ENCODE measurements at regions not wholly inside any gene's neighbourhood (a gene's known extent, or its start where the extent isn't known, plus 50 kb on each side); places are given as distances from the start of the nearest gene placed in this dataset.

GRCh38 chr10:71033396-71033980, 145.1 kb upstream of the PCBD1 start:
- no peak for TF ChIP-seq CTCF (IDR thresholded peaks at IDR 0.05)
- no peak for TF ChIP-seq REST (IDR thresholded peaks at IDR 0.05; ENCODE audit: insufficient read depth in 1 of 2, low read depth in 2 of 2, low read length in 1 of 2)
- no peak for TF ChIP-seq SIN3A (IDR thresholded peaks at IDR 0.05; ENCODE audit: borderline replicate concordance, insufficient read depth, low read depth, low read length)
- TF ChIP-seq TCF7L2 (IDR thresholded peaks at IDR 0.05; ENCODE audit: low read depth, low read length), result no peak
- no peak for TF ChIP-seq POLR2AphosphoS5 (IDR thresholded peaks at IDR 0.05; ENCODE audit: low read depth, low read length)
- no peak for DNase-seq (ENCODE audit: low read depth, low spot score)

GRCh38 chr10:71035511-71036296, 147.3 kb upstream of the PCBD1 start:
- DNase-seq (ENCODE audit: low read depth, low spot score) (no peak), ATAC-seq (no peak)
- Histone ChIP-seq H3K9me3 (ENCODE audit: control insufficient read depth, insufficient read depth, low read depth, low read length) (no peaks in the 10 kb centered on the region), H3K4me1 (ENCODE audit: control insufficient read depth, insufficient read depth, low read length) (no peaks in the 10 kb centered on the region), H3K27me3 (ENCODE audit: control insufficient read depth, insufficient read depth, low read length) (peaks cover 3% of the 10 kb centered on the region; the same call in 1 of the 2 replicates), H3K27ac (ENCODE audit: low read length) (no peak overlapping the region), H3K36me3 (ENCODE audit: control insufficient read depth, insufficient read depth, low read length) (no peaks in the 10 kb centered on the region), H3K4me3 (ENCODE audit: low read depth in 2 of 2, low read length in 2 of 2) (no peak overlapping the region)
- no TSS peak for BruUV-seq (replicated peaks)
- POLR2A ChIA-PET, result no interaction called here
- intact Hi-C loops (cut with micrococcal nuclease; ENCODE audit: unreplicated experiment) (no loop called here), in situ Hi-C loops (cut with HindIII; ENCODE audit: low pct_unique_long_range_greater_than_20kb, low sequenced_read_pairs) (no loop called here)
- CTCF ChIA-PET, result no interaction called here
- TF ChIP-seq CTCF (IDR thresholded peaks at IDR 0.05) (no peak), TCF7L2 (IDR thresholded peaks at IDR 0.05; ENCODE audit: low read depth, low read length) (no peak), SIN3A (IDR thresholded peaks at IDR 0.05; ENCODE audit: borderline replicate concordance, insufficient read depth, low read depth, low read length) (no peak), POLR2AphosphoS5 (IDR thresholded peaks at IDR 0.05; ENCODE audit: low read depth, low read length) (no peak), REST (IDR thresholded peaks at IDR 0.05; ENCODE audit: insufficient read depth in 1 of 2, low read depth in 2 of 2, low read length in 1 of 2) (no peak)

More at GRCh38 chr10:71033396-71033980, 145.1 kb upstream of the PCBD1 start:
- intact Hi-C loops (cut with micrococcal nuclease; ENCODE audit: unreplicated experiment) (no loop called here), in situ Hi-C loops (cut with HindIII; ENCODE audit: low pct_unique_long_range_greater_than_20kb, low sequenced_read_pairs) (no loop called here)
- BruUV-seq (replicated peaks), result no TSS peak
- Histone ChIP-seq H3K9me3 (ENCODE audit: control insufficient read depth, insufficient read depth, low read depth, low read length) (no peaks in the 10 kb centered on the region), H3K36me3 (ENCODE audit: control insufficient read depth, insufficient read depth, low read length) (no peaks in the 10 kb centered on the region), H3K4me1 (ENCODE audit: control insufficient read depth, insufficient read depth, low read length) (no peaks in the 10 kb centered on the region), H3K27me3 (ENCODE audit: control insufficient read depth, insufficient read depth, low read length) (peaks cover 3% of the 10 kb centered on the region; the same call in 1 of the 2 replicates), H3K27ac (ENCODE audit: low read length) (no peak overlapping the region), H3K4me3 (ENCODE audit: low read depth in 2 of 2, low read length in 2 of 2) (no peak overlapping the region)
- POLR2A ChIA-PET, result no interaction called here
- CTCF ChIA-PET, result no interaction called here
- ATAC-seq, result no peak

Measured in Panc1 (cell line).